SK-N-SH (cell line): ENCODE measurements at regions not wholly inside any gene's neighbourhood (a gene's known extent, or its start where the extent isn't known, plus 50 kb on each side); places are given as distances from the start of the nearest gene placed in this dataset.

Source experiments
- CTCF ChIA-PET: fragments of 300-600, 350-600 bp; formaldehyde crosslinking; extraction: SDS; loops from one replicate; lab custom pipeline; 2021; lab: Yijun Ruan, JAX
- POLR2A ChIA-PET: fragments of 350-600 bp; sonication (Branson Sonifier 250); formaldehyde crosslinking; extraction: SDS; loops from one replicate; lab custom pipeline; 2020; ENCODE audit warnings: antibody characterized with exemption, inconsistent platforms; lab: Yijun Ruan, JAX
- DNase-seq: peaks from one replicate; pipeline ENCODE4 v3.0.0; 2012
- H2AFZ ChIP-seq: fragments of 200-600 bp; sonication (generic); 2 replicates; pipeline ENCODE4 v1.8.1; 2016; ENCODE audit warnings: antibody characterized with exemption, mild to moderate bottlenecking, low read depth
- H3F3A ChIP-seq: fragments of 200-600 bp; sonication (generic); replicated peaks from 2 replicates; pipeline ENCODE3; 2016; ENCODE audit warnings: antibody characterized with exemption, mild to moderate bottlenecking; ENCODE audit not compliant: insufficient read depth
- H3K27ac ChIP-seq, 2 experiments: fragments of 200-500 bp in 1 of 2; fragments of 200-600 bp in 1 of 2; sonication (Bioruptor generic) in 1 of 2; sonication (generic), shearing (Covaris generic) in 1 of 2; 2 replicates each; pipeline versions ENCODE4 v1.5.1 to v1.6.1; 2014 to 2016; ENCODE audit warnings: low read depth in 2 of 2, inconsistent platforms in 1 of 2, low read length in 1 of 2, mild to moderate bottlenecking in 1 of 2, mixed read lengths in 1 of 2
- H3K27me3 ChIP-seq: fragments of 200-600 bp; sonication (generic), shearing (Covaris generic); 2 replicates; pipeline ENCODE4 v1.6.1; 2016; ENCODE audit warnings: mixed run types; ENCODE audit not compliant: insufficient read depth
- H3K36me3 ChIP-seq, 2 experiments: fragments of 200-500 bp in 1 of 2; fragments of 200-600 bp in 1 of 2; sonication (Bioruptor generic) in 1 of 2; sonication (generic) in 1 of 2; replicated peaks in 1 of 2; 2 replicates each; pipeline versions ENCODE3 to v1.5.1; 2014 to 2016; ENCODE audit warnings: low read length in 1 of 2, mild to moderate bottlenecking in 1 of 2; ENCODE audit not compliant: insufficient read depth in 2 of 2, control insufficient read depth in 1 of 2
- H3K4me1 ChIP-seq, 2 experiments: fragments of 200-500 bp in 1 of 2; fragments of 200-600 bp in 1 of 2; sonication (Bioruptor generic) in 1 of 2; sonication (generic), shearing (Covaris generic) in 1 of 2; 2 replicates each; pipeline versions ENCODE4 v1.5.1 to v1.6.1; 2014 to 2016; ENCODE audit warnings: low read depth in 1 of 2, low read length in 1 of 2, mixed run types in 1 of 2; ENCODE audit not compliant: insufficient read depth in 2 of 2, control insufficient read depth in 1 of 2
- H3K4me2 ChIP-seq: fragments of 200-600 bp; sonication (generic), shearing (Covaris generic); 2 replicates; pipeline ENCODE4 v1.6.1; 2017; ENCODE audit warnings: mixed run types
- H3K4me3 ChIP-seq, 2 experiments: fragments of 200-500 bp in 1 of 2; fragments of 200-600 bp in 1 of 2; sonication (Bioruptor generic) in 1 of 2; sonication (generic), shearing (Covaris generic) in 1 of 2; 2 replicates each; pipeline versions ENCODE4 v1.5.1 to v1.8.1; 2014 to 2016; ENCODE audit warnings: low read depth in 2 of 2, inconsistent platforms in 1 of 2, low read length in 1 of 2, mild to moderate bottlenecking in 1 of 2, mixed read lengths in 1 of 2, moderate library complexity in 1 of 2
- H3K79me2 ChIP-seq: fragments of 200-600 bp; sonication (generic); 2 replicates; pipeline ENCODE4 v1.8.1; 2017; ENCODE audit warnings: mild to moderate bottlenecking; ENCODE audit not compliant: insufficient read depth
- H3K9ac ChIP-seq: fragments of 200-600 bp; sonication (generic); 2 replicates; pipeline ENCODE4 v1.6.1; 2017; ENCODE audit warnings: mixed run types
- H3K9me2 ChIP-seq: fragments of 200-600 bp; sonication (generic); 2 replicates; pipeline ENCODE4 v1.6.1; 2017; ENCODE audit warnings: mixed run types
- H3K9me3 ChIP-seq: fragments of 200-600 bp; sonication (generic); 2 replicates; pipeline ENCODE4 v1.6.1; 2017; ENCODE audit warnings: mixed run types, mild to moderate bottlenecking, moderate library complexity
- H4K20me1 ChIP-seq: fragments of 200-600 bp; sonication (generic); 2 replicates; pipeline ENCODE4 v1.6.1; 2017; ENCODE audit warnings: mild to moderate bottlenecking, mixed run types; ENCODE audit not compliant: insufficient read depth
- CHD2 ChIP-seq: fragments of 150-350 bp; IDR thresholded peaks from 2 replicates; pipeline ENCODE4 v1.6.1; 2018; ENCODE audit warnings: low read length; ENCODE audit not compliant: partially characterized antibody
- EZH2phosphoT487 ChIP-seq: fragments of 200-600 bp; sonication (generic); IDR thresholded peaks from 2 replicates; pipeline ENCODE4 v1.6.1; 2017; ENCODE audit warnings: low read depth, mixed run types, mild to moderate bottlenecking, antibody characterized with exemption, moderate library complexity, borderline replicate concordance
- GABPA ChIP-seq: IDR thresholded peaks from 2 replicates; pipeline ENCODE4 v1.4.0; 2012; ENCODE audit warnings: low read depth, mild to moderate bottlenecking
- JUND ChIP-seq: IDR thresholded peaks from 2 replicates; pipeline ENCODE4 v1.4.0; 2012
- POLR2AphosphoS5 ChIP-seq: IDR thresholded peaks from 2 replicates; pipeline ENCODE4 v1.6.1; 2012; ENCODE audit warnings: low read depth, low read length
- RCOR1 ChIP-seq: fragments of 150-350 bp; IDR thresholded peaks from 2 replicates; pipeline ENCODE4 v1.6.1; 2017; ENCODE audit warnings: antibody characterized with exemption, low read length
- RXRA ChIP-seq: IDR thresholded peaks from 2 replicates; pipeline ENCODE4 v1.4.0; 2012; ENCODE audit warnings: low read depth, mild to moderate bottlenecking, borderline replicate concordance
- SIN3A ChIP-seq: IDR thresholded peaks from 2 replicates; pipeline ENCODE4 v1.6.1; 2012; ENCODE audit warnings: low read depth, mild to moderate bottlenecking, low read length, moderate library complexity, borderline replicate concordance
- TAF1 ChIP-seq: IDR thresholded peaks from 2 replicates; pipeline ENCODE4 v1.6.1; 2012; ENCODE audit warnings: low read depth, mild to moderate bottlenecking, low read length, moderate library complexity, borderline replicate concordance
- TEAD4 ChIP-seq: IDR thresholded peaks from 2 replicates; pipeline ENCODE4 v1.4.0; 2012; ENCODE audit warnings: mild to moderate bottlenecking, borderline replicate concordance; ENCODE audit not compliant: insufficient read depth
- WGBS: methylation state at CpG from one replicate; pipeline ENCODE4 v1.1.6; 2017; ENCODE audit warnings: low lambda C conversion rate; 5-methylcytosine and 5-hydroxymethylcytosine counted together
- TF ChIP-seq, protein P1 (sequence below): IDR thresholded peaks from 2 replicates; pipeline ENCODE4 v1.6.1; 2012; ENCODE audit warnings: mild to moderate bottlenecking, low read depth, low read length, moderate library complexity

DNA sequence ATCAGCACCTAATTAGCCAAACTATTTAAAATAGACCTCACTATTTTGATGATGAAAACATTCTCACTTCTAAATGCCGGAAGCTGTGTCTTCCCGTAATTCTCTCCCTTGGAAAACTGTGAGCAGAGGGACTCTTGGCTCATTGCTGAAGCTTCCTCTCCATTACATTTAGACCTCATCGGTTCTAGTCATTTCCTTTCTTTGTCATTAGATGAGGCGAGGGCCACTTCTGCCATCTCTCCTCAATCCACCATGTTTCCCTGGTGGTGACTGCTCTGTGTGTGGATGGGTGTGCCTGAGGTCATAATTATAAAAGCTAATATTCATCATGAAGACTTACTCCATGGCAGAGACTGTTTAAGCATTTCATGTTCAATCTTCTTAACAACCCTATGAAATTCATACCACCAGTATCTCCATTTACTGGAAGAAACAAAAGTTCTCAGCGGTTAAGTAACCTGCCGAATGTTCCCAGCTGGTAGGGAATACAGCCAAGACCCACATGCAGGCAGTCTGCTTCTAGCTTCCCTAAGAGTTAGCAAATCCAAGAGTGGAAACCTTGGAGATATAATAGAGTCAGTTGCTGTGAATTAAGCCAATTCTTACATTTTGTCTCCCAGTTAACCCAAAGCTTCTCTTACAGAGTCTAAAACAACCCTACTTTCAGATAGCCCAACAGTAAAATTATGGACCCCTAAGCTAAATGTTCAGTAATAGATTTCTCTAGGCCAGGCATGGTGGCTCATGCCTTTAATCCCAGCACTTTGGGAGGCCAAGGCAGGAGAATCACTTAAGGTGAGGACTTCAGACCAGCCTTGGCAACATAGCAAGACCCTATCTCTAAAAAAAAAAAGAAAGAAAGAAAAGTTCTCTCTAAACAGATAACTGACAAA lies 156.2 kb downstream of the ZBTB18 start:
- Histone ChIP-seq H3K4me2 (no peak overlapping the region), H3K27ac (no peak overlapping the region), H3K79me2 (no peaks in the 10 kb centered on the region), H3K27me3 (no peaks in the 10 kb centered on the region), H3K9me2 (no peaks in the 10 kb centered on the region), H3K9ac (no peak overlapping the region), H3F3A (no peaks in the 10 kb centered on the region), H3K4me1 (peaks cover 0 to 1% of the 10 kb centered on the region in 2 experiments; a peak in 1 of 4 replicates), H2AFZ (no peak overlapping the region), H3K9me3 (no peaks in the 10 kb centered on the region), H3K36me3 (no peaks in the 10 kb centered on the region), H4K20me1 (no peaks in the 10 kb centered on the region), H3K4me3 (no peak overlapping the region)
- TF ChIP-seq RCOR1 (no peak), POLR2AphosphoS5 (no peak)
- ChIA-PET CTCF (interaction anchor here (0.5 kb wide), 1 partner anchor 36 kb away, joined by 3 read pairs; no protein-coding TSS in a partner anchor), POLR2A (no interaction called here)
- DNase-seq, result no peak
- WGBS, result 93% methylated on average over 6 of the region's 6 CpGs

DNA sequence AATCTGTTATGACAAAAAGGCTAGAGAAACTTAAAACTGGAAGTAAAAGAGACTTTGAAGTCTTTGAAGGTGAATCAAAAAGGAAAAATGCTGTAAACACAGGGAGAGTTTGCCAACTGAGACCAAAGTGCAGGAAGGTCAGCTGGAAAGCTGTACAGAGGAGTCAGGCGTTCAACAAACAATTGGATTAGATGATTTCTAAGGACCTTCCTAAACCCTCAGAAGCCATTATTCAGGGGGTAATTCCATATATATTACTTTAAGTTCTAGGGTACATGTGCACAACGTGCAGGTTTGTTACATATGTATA lies 156.8 kb downstream of the ZBTB18 start:
- Histone ChIP-seq H3K27me3 (no peaks in the 10 kb centered on the region), H3K9ac (no peak overlapping the region), H3F3A (no peaks in the 10 kb centered on the region), H2AFZ (no peak overlapping the region), H3K4me2 (no peak overlapping the region), H3K36me3 (no peaks in the 10 kb centered on the region), H4K20me1 (no peaks in the 10 kb centered on the region), H3K4me3 (no peak overlapping the region), H3K9me3 (no peaks in the 10 kb centered on the region), H3K79me2 (no peaks in the 10 kb centered on the region), H3K27ac (no peak overlapping the region), H3K9me2 (no peaks in the 10 kb centered on the region), H3K4me1 (peaks cover 0 to 3% of the 10 kb centered on the region in 2 experiments; a peak in 1 of 4 replicates)
- WGBS, result 80% methylated on average over 2 of the region's 2 CpGs
- POLR2A ChIA-PET, result no interaction called here
- no peak for DNase-seq
- TF ChIP-seq GABPA (no peak), TEAD4 (no peak)
- CTCF ChIA-PET, result no interaction called here

DNA sequence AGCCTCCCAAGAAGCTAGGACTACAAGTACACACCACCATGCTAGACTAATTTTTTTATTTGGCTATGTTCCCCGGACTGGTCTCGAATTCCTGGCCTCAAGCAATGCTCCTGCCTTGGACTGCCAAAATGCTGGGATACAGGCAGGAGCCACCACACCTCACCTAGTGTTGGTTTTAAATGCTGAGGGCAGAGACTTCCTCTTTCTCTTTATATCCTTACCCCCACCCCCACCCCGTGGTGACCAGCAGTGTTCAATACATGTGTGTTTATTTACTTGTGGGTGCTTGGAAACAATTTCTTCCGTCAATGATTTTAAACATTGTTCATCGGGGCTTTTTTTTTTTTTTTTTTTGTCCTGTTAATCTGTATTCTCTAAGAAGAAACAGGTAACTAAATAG lies 158.9 kb downstream of the ZBTB18 start:
- no peak for TF ChIP-seq SIN3A
- no peak for TF ChIP-seq EZH2phosphoT487
- TF ChIP-seq, protein P1, sequence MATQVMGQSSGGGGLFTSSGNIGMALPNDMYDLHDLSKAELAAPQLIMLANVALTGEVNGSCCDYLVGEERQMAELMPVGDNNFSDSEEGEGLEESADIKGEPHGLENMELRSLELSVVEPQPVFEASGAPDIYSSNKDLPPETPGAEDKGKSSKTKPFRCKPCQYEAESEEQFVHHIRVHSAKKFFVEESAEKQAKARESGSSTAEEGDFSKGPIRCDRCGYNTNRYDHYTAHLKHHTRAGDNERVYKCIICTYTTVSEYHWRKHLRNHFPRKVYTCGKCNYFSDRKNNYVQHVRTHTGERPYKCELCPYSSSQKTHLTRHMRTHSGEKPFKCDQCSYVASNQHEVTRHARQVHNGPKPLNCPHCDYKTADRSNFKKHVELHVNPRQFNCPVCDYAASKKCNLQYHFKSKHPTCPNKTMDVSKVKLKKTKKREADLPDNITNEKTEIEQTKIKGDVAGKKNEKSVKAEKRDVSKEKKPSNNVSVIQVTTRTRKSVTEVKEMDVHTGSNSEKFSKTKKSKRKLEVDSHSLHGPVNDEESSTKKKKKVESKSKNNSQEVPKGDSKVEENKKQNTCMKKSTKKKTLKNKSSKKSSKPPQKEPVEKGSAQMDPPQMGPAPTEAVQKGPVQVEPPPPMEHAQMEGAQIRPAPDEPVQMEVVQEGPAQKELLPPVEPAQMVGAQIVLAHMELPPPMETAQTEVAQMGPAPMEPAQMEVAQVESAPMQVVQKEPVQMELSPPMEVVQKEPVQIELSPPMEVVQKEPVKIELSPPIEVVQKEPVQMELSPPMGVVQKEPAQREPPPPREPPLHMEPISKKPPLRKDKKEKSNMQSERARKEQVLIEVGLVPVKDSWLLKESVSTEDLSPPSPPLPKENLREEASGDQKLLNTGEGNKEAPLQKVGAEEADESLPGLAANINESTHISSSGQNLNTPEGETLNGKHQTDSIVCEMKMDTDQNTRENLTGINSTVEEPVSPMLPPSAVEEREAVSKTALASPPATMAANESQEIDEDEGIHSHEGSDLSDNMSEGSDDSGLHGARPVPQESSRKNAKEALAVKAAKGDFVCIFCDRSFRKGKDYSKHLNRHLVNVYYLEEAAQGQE, result no peak
- TF ChIP-seq TAF1, result no peak
- TF ChIP-seq JUND, result no peak
- no peak for TF ChIP-seq CHD2
- no peak for TF ChIP-seq TEAD4
- no peak for TF ChIP-seq RXRA
- no peak for TF ChIP-seq POLR2AphosphoS5
- TF ChIP-seq, all 33 proteins: peak for 0
- no peak overlapping the region for H3K4me3 ChIP-seq
- 77% methylated on average over 5 of the region's 5 CpGs for WGBS
- H3K4me1 ChIP-seq, result peaks cover 4 to 14% of the 10 kb centered on the region in 2 experiments; a peak in 3 of 4 replicates
- H3F3A ChIP-seq, result no peaks in the 10 kb centered on the region
- H3K27ac ChIP-seq, result no peak overlapping the region
- H4K20me1 ChIP-seq, result no peaks in the 10 kb centered on the region
- CTCF ChIA-PET, result interaction anchor here (0.9 to 1.1 kb wide), 2 partner anchors 39 to 154 kb away, joined by 3 read pairs; no protein-coding TSS in a partner anchor
- H2AFZ ChIP-seq, result no peak overlapping the region
- H3K9ac ChIP-seq, result no peak overlapping the region
- H3K79me2 ChIP-seq, result no peaks in the 10 kb centered on the region
- POLR2A ChIA-PET, result no interaction called here
- no peaks in the 10 kb centered on the region for H3K9me2 ChIP-seq
- no peaks in the 10 kb centered on the region for H3K36me3 ChIP-seq
- no peaks in the 10 kb centered on the region for H3K9me3 ChIP-seq
- no peak for DNase-seq
- H3K27me3 ChIP-seq, result no peaks in the 10 kb centered on the region
- H3K4me2 ChIP-seq, result no peak overlapping the region
